ENCODE measurements at regions not wholly inside any gene's neighbourhood (a gene's known extent, or its start where the extent isn't known, plus 50 kb on each side); places are given as distances from the start of the nearest gene placed in this dataset.

DNA sequence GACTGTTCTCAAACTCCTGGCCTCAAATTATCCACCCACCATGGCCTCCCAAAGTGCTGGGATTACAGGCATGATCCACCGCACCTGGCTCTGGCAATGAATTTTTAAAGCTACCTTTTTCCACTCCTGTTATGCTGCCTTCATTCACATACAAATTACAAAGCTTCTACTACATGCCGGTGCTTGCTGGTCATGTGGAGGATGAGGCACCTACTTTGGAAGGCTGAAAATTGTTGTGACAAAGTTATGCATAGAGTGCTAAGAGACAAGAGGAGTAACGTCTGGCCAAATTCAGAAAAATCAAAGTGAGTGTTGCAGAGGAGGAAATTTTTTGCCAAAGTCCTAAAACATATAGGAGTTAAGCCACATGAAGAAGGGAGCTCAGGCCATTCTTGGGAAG lies 191.7 kb upstream of the PPFIA2 start:
- DNase-seq = no peak

DNA sequence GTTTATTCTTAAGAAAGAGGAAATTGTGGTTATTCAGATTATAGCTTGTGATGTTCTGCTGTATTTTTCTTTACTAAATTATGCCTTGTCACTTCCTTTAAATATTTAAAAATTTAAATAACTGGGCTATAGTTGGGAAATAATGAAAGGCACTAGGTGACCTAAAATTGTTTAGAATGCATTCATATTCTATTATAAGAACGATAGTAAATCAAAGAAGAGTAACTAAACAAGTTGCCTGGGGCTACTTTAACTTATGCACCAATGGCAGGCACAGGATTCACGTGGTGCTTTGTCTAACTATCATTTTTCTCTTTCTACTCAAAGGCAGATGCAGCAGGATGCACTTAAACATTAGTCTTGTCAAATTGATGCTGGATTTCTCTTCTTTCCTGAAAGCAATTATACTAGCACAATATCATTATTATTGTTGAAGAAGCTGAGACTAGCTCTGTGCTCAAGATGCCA lies 190.7 kb upstream of the PPFIA2 start:
- DNase-seq = no peak

- DNase-seq = no peak
Observed at GRCh38 chr12:81949416-81949815, 190.3 kb upstream of the PPFIA2 start.

- no peak for DNase-seq
Observed at GRCh38 chr12:81944886-81945285, 185.7 kb upstream of the PPFIA2 start.

GRCh38 chr12:81942594-81942993 lies 183.4 kb upstream of the PPFIA2 start:
- no peak for DNase-seq

DNA sequence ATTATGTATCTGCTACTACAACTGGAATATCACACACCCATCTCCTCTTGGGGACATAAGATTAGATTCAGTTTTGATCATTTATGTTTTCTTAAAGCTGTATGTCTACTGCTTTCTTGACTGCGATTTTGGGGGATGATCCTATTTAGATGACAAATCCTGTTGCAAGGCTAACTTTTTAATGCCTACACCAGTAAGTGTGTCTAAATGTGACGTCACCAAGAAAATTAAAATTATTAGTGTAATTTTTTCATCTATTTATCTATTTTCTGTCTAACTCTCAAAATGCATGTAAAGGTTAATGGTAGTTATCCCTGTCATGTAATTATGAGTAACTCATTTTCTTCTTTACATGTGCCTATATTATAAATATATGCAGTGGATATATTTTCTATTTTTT lies 170.9 kb upstream of the PPFIA2 start:
- DNase-seq = no peak

DNA sequence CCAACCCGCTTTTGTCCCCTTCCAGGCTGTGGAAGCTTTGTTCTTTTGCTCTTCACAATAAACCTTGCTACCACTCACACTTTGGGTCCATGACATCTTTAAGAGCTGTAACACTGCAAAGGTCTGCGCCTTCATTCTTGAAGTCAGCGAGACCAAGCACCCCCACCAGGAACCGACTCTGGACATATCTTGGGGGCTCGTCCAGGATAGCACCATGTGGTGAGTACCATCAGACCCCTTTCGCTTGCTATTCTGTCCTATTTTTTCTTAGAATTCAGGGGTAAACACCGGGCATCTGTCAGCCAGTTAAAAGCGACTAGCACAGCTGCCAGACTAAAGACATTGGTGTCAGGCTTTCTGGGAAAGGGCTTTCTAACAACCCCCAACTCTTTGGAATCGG lies 137.6 kb upstream of the PPFIA2 start:
- peak; percentile 3 for DNase-seq

GRCh38 chr12:81888961-81889360 lies 129.8 kb upstream of the PPFIA2 start:
- DNase-seq = no peak

GRCh38 chr12:81888106-81888740 lies 129.1 kb upstream of the PPFIA2 start:
- no peak for DNase-seq

GRCh38 chr12:81874586-81874985 lies 115.4 kb upstream of the PPFIA2 start:
- peak; percentile 12 for DNase-seq

GRCh38 chr12:81874166-81874565 lies 115.0 kb upstream of the PPFIA2 start:
- DNase-seq = no peak

DNA sequence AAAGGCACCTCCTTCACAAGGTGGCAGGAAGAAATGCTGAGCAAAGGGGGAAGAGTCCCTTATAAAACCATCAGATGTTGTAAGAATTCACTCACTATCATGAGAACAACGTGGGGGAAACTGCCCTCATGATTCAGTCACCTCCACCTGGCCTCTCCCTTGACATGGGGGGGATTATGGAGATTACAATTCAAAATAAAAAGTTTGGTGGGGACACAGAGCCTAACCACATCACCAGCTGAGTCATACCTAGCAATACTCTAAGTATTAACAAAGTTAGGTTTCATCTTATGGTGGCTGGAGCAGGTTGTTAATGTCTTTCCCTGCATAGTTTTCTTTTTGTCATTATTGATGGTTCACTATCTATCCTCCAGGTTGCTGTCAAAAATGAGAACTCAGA lies 113.2 kb upstream of the PPFIA2 start:
- DNase-seq = no peak

DNA sequence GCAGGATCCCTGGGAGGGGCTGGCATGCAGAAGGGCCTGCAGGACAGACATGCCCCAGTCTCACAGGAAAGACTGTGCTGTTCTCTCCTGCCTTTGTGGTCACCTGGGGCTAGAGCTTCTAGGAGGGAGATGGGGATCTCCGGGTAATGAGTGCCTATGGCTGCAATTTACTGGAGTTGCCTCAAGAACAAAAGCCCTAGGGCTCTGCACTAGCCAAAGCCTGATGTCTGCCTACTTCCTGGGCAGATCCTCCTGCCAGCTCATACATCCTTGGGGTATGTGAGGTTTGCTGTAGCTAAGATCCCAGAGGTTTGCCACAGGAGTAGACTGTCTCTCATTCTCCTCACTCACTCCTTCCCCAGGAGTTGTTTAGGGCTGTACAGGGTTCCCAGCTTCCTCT lies 106.9 kb upstream of the PPFIA2 start:
- no peak for DNase-seq

GRCh38 chr12:81863406-81863805 lies 104.3 kb upstream of the PPFIA2 start:
- DNase-seq = no peak

DNA sequence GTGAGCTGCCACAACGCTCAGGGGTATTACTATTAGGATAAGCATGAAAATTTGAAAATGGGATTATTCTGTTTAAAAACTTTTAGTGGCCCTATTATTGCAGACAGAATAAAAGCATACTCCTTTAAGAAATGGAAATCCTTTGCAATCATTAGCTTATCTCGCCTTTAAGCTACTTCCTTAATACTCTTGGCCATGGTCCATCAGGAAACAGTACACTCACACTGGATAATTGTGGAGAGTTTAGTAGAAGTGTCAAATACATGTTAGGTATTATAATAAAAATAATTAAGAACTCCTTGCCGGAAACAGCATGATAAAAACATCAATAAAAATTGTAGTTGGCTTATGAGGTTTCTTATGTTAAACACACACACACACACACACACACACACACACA lies 100.4 kb upstream of the PPFIA2 start:
- no peak for DNase-seq

- no peak for DNase-seq
Observed at GRCh38 chr12:81843599-81843998, 84.4 kb upstream of the PPFIA2 start.

DNA sequence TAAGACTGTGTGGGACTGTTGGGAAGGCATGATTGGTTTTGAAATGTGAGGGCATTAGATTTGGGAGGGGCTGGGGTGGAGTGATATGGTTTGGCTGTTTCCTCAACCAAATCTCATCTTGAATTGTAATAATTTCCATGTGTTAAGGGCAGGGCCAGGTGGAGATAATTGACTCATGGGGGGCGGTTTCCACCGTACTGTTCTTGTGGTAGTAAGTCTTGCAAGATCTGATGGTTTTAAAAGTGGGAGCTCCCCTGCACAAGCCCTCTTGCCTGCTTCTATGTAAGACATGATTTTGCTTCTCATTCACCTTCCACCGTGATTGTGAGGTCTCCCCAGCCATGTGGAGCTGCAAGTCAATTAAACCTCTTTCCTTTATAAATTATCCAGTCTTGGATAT lies 76.6 kb upstream of the PPFIA2 start:
- DNase-seq = no peak

DNA sequence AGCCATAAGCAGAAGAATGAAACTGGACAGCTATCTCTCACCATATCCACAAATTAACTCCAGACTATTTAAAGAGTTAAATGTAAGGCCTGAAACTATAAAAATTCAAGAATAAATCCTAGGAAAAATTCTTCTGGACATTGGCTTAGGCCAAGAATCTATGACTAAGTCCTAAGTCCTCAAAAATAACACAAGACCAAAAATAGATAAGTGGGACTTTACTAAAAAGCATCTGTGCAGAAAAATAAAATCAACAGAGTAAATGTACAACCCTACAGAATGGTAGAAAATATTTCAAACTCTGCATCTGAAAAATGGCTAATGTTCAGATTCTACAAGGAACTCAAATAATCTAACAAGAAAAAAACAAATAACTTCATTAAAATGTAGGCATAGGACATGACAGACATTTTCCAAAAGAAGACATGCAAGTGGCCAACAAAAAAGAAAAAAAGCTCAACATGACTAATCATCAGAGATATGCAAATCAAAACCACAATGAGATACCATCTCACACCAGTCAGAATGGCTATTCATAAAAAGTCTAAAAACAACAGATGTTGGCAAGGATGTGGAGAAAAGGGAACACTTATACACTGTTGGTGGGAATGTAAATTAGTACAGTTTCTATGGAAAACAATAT lies 61.0 kb upstream of the PPFIA2 start:
- no peak for DNase-seq

- no peak for DNase-seq
Observed at GRCh38 chr12:81815611-81816010, 56.5 kb upstream of the PPFIA2 start.

DNA sequence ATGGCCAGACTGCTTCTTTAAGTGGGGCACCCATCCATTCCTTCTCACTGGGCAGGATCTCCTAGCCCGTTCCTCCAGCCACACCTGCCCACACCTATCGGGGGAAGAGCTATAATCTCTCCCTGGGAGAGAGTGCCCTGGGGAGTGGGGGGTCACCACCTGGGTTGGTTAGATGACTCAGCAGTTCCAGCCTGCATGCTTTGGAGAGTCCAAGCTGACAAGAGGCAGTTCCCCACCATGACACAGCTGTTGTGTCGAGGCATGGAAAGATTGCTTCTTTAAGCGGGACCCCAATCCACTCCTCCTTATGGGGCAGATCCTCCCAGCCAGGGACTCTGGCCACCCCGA lies 52.6 kb upstream of the PPFIA2 start:
- no peak for DNase-seq

DNA sequence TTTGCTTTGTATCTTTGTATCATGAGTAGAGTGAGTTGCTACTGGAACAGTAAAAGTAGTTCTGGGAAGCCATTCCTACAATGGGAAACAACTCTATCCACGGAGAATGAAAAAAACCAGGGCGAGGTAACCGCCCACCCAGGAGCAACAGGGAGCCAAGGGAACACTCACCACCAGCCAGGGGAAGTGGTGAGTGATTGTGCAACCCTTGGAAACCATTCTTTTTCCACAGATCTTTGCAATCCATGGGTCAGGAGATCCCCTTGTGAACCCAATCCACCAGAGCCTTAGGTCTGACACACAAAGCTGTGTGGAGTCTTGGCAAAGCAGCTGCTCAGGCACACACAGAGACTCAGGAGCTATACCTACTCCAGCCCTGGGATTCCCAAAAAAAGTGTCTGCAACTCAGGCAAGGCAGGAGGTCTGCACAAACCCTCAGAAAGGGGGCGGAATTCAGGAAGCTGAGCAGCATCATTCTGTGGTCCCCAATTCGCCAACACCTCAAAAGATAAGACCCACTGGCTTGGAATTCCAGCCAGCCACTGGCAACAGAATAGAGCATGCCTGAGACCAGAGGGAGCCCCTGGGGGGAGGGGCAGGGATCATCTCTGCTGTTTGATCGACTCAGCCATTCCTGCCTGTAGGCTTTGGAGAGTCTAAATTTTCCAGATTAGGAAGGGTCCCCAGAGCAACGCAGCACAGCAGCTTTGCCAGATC lies 52.1 kb upstream of the PPFIA2 start:
- no peak for DNase-seq

- no peak for DNase-seq
Observed at GRCh38 chr12:81809829-81810595, 50.9 kb upstream of the PPFIA2 start.

DNA sequence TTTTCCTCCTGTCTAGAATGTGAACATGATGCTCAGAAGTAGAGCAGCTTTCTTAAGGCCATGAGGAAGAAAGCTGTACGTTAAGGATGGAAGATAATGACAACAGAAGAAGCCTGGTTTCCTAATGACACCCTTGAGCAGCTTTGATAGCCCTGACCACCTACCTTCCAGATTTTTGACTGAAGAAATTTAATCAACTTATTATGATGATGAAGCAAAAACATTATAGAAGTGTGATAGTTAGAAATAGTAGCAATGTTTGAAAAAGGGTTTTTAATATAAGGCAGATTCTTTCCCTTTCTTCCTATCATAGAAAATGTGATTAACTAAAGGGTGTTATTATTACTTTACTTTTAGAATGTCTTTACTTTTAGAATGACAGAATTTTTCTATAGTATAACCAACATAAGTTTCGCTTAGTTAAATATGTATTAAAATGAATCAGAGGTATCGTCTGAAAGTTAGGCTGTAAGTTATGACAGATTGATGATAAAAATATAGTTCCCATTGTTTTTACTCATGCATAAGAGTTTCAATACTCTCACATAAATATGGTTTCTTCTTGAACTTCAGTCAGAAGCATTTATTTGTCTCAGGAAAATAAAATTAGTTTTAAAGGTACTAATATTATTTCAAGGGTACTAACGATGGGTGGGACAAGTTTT lies 50.1 kb upstream of the PPFIA2 start:
- no peak for DNase-seq
